ENCODE measurements at regions not wholly inside any gene's neighbourhood (a gene's known extent, or its start where the extent isn't known, plus 50 kb on each side); places are given as distances from the start of the nearest gene placed in this dataset.

DNA sequence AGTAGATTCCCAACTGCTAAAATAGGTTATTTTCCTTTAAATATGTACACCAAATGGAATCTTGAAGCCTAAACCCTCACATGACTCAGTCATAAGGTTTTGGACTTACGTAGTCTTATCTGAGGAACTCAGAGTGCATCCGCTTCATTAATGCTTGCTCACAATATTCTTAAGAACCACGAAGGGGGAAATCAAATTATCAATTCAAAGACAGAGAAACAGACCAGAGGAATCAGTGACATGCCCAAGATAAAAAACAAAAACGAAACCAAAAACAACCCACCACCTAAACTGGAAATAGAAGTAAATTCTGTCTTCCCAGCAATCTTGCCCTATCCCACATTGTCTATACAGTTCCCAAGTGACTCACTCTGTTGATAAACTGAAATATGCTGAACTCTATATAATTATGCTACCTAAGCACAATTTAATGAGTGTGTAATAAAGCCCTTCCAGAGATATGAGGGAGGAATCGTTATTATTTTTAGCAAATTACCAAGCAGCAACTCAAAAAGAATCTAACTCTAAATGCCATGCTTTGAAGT is 135.4 kb upstream of the CBLB start:
- TF ChIP-seq POLR2A (IDR thresholded peaks at IDR 0.05) (no peak), POLR2AphosphoS5 (IDR thresholded peaks at IDR 0.05) (no peak), EP300 (IDR thresholded peaks at IDR 0.05; ENCODE audit: low read depth) (no peak)
- TF ChIP-seq, protein P1, sequence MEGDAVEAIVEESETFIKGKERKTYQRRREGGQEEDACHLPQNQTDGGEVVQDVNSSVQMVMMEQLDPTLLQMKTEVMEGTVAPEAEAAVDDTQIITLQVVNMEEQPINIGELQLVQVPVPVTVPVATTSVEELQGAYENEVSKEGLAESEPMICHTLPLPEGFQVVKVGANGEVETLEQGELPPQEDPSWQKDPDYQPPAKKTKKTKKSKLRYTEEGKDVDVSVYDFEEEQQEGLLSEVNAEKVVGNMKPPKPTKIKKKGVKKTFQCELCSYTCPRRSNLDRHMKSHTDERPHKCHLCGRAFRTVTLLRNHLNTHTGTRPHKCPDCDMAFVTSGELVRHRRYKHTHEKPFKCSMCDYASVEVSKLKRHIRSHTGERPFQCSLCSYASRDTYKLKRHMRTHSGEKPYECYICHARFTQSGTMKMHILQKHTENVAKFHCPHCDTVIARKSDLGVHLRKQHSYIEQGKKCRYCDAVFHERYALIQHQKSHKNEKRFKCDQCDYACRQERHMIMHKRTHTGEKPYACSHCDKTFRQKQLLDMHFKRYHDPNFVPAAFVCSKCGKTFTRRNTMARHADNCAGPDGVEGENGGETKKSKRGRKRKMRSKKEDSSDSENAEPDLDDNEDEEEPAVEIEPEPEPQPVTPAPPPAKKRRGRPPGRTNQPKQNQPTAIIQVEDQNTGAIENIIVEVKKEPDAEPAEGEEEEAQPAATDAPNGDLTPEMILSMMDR (IDR thresholded peaks at IDR 0.05), result no peak
- in situ Hi-C loops (cut with MboI; ENCODE audit: low pct_ligation_motif_present in 1 of 4, low pct_unique_long_range_greater_than_20kb in 1 of 4, low sequenced_read_pairs in 3 of 4), result no loop called here
- no peaks in the 10 kb centered on the region for H3K36me3 ChIP-seq
- no peaks in the 10 kb centered on the region for H3K27me3 ChIP-seq
- no peaks in the 10 kb centered on the region for H3K9me3 ChIP-seq
- no peak for DNase-seq
- H3K27ac ChIP-seq, result no peak overlapping the region
- intact Hi-C loops (cut with DNase I; ENCODE audit: low total_unique reads), result no loop called here
- no peaks in the 10 kb centered on the region for H3K4me1 ChIP-seq
- WGBS, 2 donors (ENCODE audit: low coverage in 1 of 2), result 68 to 78% methylated on average over 2 to 5 of the region's 5 CpGs
- no peak overlapping the region for H3K4me3 ChIP-seq

GRCh38 chr3:106004826-106005225 is 136.0 kb upstream of the CBLB start:
- no peak for DNase-seq
- H3K4me3 ChIP-seq, result no peak overlapping the region
- H3K9me3 ChIP-seq, result no peaks in the 10 kb centered on the region
- H3K36me3 ChIP-seq, result no peaks in the 10 kb centered on the region
- WGBS, 2 donors (ENCODE audit: low coverage in 1 of 2), result 93 to 96% methylated on average over 3 of the region's 3 CpGs
- TF ChIP-seq EP300 (IDR thresholded peaks at IDR 0.05; ENCODE audit: low read depth) (no peak), POLR2A (IDR thresholded peaks at IDR 0.05) (no peak), POLR2AphosphoS5 (IDR thresholded peaks at IDR 0.05) (no peak)
- TF ChIP-seq, protein P1 (IDR thresholded peaks at IDR 0.05), result no peak
- no peaks in the 10 kb centered on the region for H3K4me1 ChIP-seq
- H3K27ac ChIP-seq, result no peak overlapping the region
- intact Hi-C loops (cut with DNase I; ENCODE audit: low total_unique reads) (no loop called here), in situ Hi-C loops (cut with MboI; ENCODE audit: low pct_ligation_motif_present in 1 of 4, low pct_unique_long_range_greater_than_20kb in 1 of 4, low sequenced_read_pairs in 3 of 4) (no loop called here)
- no peaks in the 10 kb centered on the region for H3K27me3 ChIP-seq

DNA sequence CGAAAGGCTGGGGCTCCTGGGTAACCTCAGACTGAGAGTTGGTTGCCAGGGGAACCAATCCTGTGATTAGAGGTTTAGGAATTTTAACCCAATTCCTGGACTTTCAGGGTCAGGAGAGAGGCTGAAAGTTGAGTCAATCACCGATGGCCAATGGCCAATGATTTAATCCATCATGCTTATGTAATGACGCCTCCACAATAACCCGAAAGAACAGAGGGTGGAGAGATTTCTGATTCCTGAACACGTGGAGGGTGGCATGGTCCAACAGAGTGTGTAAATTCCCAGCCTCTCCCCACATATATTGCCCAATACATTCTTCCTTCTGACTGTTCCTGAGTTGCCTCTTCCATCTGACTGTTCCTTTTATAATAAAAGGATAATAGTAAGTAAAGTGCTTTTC is 137.2 kb upstream of the CBLB start:
- Histone ChIP-seq H3K27me3 (no peaks in the 10 kb centered on the region), H3K27ac (no peak overlapping the region), H3K4me1 (no peaks in the 10 kb centered on the region), H3K4me3 (no peak overlapping the region), H3K36me3 (no peaks in the 10 kb centered on the region), H3K9me3 (no peaks in the 10 kb centered on the region)
- DNase-seq, result no peak
- TF ChIP-seq, protein P1 (IDR thresholded peaks at IDR 0.05), result no peak
- TF ChIP-seq POLR2AphosphoS5 (IDR thresholded peaks at IDR 0.05) (no peak), POLR2A (IDR thresholded peaks at IDR 0.05) (no peak), EP300 (IDR thresholded peaks at IDR 0.05; ENCODE audit: low read depth) (no peak)
- intact Hi-C loops (cut with DNase I; ENCODE audit: low total_unique reads) (no loop called here), in situ Hi-C loops (cut with MboI; ENCODE audit: low pct_ligation_motif_present in 1 of 4, low pct_unique_long_range_greater_than_20kb in 1 of 4, low sequenced_read_pairs in 3 of 4) (no loop called here)
- 80 to 82% methylated on average over 4 to 5 of the region's 5 CpGs for WGBS, 2 donors (ENCODE audit: low coverage in 1 of 2)

DNA sequence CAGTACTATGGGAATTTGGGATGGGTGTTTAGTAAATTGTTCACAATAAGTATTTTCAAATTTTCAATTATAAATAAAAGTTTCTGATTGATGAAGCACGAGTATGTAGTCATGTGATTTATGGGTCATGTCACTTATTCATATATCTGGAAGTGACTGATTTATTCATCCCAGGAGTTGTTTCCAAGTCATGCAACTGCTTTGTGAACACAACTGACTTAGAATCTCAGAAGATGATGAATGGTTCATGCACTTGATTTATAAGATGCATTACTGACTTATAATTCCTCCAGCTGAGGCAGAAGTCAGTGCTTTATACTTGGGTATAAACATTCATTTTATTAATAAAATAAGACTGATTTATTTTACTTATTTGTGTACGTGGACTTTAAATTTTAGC is 137.8 kb upstream of the CBLB start:
- TF ChIP-seq POLR2A (IDR thresholded peaks at IDR 0.05) (no peak), EP300 (IDR thresholded peaks at IDR 0.05; ENCODE audit: low read depth) (no peak), POLR2AphosphoS5 (IDR thresholded peaks at IDR 0.05) (no peak)
- TF ChIP-seq, protein P1 (IDR thresholded peaks at IDR 0.05), result no peak
- no peaks in the 10 kb centered on the region for H3K9me3 ChIP-seq
- H3K4me3 ChIP-seq, result no peak overlapping the region
- H3K27ac ChIP-seq, result no peak overlapping the region
- DNase-seq, result no peak
- WGBS, 2 donors (ENCODE audit: low coverage in 1 of 2), result 68 to 75% methylated on average over 2 of the region's 2 CpGs
- intact Hi-C loops (cut with DNase I; ENCODE audit: low total_unique reads) (no loop called here), in situ Hi-C loops (cut with MboI; ENCODE audit: low pct_ligation_motif_present in 1 of 4, low pct_unique_long_range_greater_than_20kb in 1 of 4, low sequenced_read_pairs in 3 of 4) (no loop called here)
- H3K36me3 ChIP-seq, result no peaks in the 10 kb centered on the region
- H3K27me3 ChIP-seq, result no peaks in the 10 kb centered on the region
- no peaks in the 10 kb centered on the region for H3K4me1 ChIP-seq

All from transverse colon (tissue), 4 donors.